ENCODE measurements at regions not wholly inside any gene's neighbourhood (a gene's known extent, or its start where the extent isn't known, plus 50 kb on each side); places are given as distances from the start of the nearest gene placed in this dataset.

DNA sequence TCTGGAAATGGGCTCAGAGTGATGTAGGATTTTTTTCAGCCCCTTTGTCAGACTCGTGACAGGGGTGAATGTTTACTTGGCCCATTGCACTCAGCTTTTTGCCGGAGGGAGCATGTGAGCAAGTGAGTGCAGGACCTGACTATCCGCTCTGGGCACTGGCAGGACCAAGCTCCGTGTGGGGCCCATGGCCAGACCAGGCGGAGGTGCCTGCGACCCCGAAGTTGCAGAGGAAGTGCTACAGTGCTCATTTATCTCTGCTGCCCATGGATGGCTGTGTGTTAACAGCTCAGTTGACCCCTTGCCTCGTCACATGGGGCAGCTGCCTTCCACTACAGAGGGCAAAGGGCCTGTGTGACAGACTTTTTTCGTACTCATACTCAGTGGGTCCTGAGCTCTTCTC, 744.3 kb downstream of the IRX1 start:
- no peaks in the 10 kb centered on the region for H3K9me3 ChIP-seq (ENCODE audit: insufficient read depth, low read depth, low read length)
- FAIRE-seq (no peak), DNase-seq (ENCODE audit: low read depth) (no peak)
- H3K4me1 ChIP-seq (ENCODE audit: insufficient read depth, low read length), result no peaks in the 10 kb centered on the region
- no peak overlapping the region for H3K4me2 ChIP-seq (ENCODE audit: low read length)
- no peaks in the 10 kb centered on the region for H3K27me3 ChIP-seq (ENCODE audit: insufficient read depth, low read length)
- Mint-ChIP-seq H3K36me3 (ENCODE audit: low read depth, unreplicated experiment) (peaks cover 2% of the 10 kb centered on the region), H3K4me1 (ENCODE audit: low read depth, unreplicated experiment) (no peaks in the 10 kb centered on the region), H3K9me3 (ENCODE audit: unreplicated experiment) (peaks cover 2% of the 10 kb centered on the region), H3K27ac (ENCODE audit: unreplicated experiment) (no peak overlapping the region), H3K4me3 (ENCODE audit: unreplicated experiment) (no peak overlapping the region), H3K27me3 (ENCODE audit: low read depth, unreplicated experiment) (peaks cover 9% of the 10 kb centered on the region)
- H3K79me2 ChIP-seq (ENCODE audit: insufficient read depth, low read length), result no peaks in the 10 kb centered on the region
- H3K36me3 ChIP-seq (ENCODE audit: insufficient read depth, low read length), result no peaks in the 10 kb centered on the region
- no peak overlapping the region for H3K9ac ChIP-seq (ENCODE audit: low read length)
- H3K27ac ChIP-seq (ENCODE audit: low read depth, low read length), result no peak overlapping the region
- H3K4me3 ChIP-seq (ENCODE audit: insufficient read depth, low read depth, low read length), result no peak overlapping the region
- no peak for TF ChIP-seq EZH2 (IDR thresholded peaks at IDR 0.05; ENCODE audit: insufficient read depth, low read length)
- TF ChIP-seq, protein P1, sequence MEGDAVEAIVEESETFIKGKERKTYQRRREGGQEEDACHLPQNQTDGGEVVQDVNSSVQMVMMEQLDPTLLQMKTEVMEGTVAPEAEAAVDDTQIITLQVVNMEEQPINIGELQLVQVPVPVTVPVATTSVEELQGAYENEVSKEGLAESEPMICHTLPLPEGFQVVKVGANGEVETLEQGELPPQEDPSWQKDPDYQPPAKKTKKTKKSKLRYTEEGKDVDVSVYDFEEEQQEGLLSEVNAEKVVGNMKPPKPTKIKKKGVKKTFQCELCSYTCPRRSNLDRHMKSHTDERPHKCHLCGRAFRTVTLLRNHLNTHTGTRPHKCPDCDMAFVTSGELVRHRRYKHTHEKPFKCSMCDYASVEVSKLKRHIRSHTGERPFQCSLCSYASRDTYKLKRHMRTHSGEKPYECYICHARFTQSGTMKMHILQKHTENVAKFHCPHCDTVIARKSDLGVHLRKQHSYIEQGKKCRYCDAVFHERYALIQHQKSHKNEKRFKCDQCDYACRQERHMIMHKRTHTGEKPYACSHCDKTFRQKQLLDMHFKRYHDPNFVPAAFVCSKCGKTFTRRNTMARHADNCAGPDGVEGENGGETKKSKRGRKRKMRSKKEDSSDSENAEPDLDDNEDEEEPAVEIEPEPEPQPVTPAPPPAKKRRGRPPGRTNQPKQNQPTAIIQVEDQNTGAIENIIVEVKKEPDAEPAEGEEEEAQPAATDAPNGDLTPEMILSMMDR (IDR thresholded peaks at IDR 0.05; ENCODE audit: insufficient read depth, low read depth, low read length), result no peak
- H4K20me1 ChIP-seq (ENCODE audit: insufficient read depth, low read length), result no peaks in the 10 kb centered on the region
- no peak overlapping the region for H2AFZ ChIP-seq (ENCODE audit: low read depth, low read length)

DNA sequence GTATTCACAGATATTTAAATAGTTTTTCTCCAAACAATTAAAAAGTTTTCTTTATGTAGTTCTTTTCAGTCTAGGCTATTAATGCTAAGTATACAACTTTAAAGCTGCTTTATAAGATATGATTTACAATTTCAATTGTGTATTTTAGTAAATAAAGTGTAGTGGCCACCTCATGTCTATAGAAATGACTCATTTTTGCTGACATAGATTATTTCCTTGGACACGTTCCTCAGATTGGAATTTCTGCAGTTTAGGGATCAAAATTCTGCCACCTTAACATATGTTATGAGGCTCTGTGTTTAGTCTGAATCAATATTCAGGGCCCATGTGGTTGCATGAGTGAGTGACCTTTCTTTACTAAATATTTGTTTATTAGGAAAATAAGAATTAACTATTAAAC, 750.2 kb downstream of the IRX1 start:
- no peak overlapping the region for H3K27ac Mint-ChIP-seq (ENCODE audit: unreplicated experiment)
- Histone ChIP-seq H3K27me3 (ENCODE audit: insufficient read depth, low read length) (no peaks in the 10 kb centered on the region), H4K20me1 (ENCODE audit: insufficient read depth, low read length) (no peaks in the 10 kb centered on the region), H2AFZ (ENCODE audit: low read depth, low read length) (no peak overlapping the region), H3K4me1 (ENCODE audit: insufficient read depth, low read length) (no peaks in the 10 kb centered on the region), H3K9me3 (ENCODE audit: insufficient read depth, low read depth, low read length) (no peaks in the 10 kb centered on the region), H3K9ac (ENCODE audit: low read length) (no peak overlapping the region), H3K27ac (ENCODE audit: low read depth, low read length) (no peak overlapping the region), H3K4me2 (ENCODE audit: low read length) (no peak overlapping the region), H3K36me3 (ENCODE audit: insufficient read depth, low read length) (no peaks in the 10 kb centered on the region), H3K4me3 (ENCODE audit: insufficient read depth, low read depth, low read length) (no peak overlapping the region), H3K79me2 (ENCODE audit: insufficient read depth, low read length) (no peaks in the 10 kb centered on the region)
- peaks cover 4% of the 10 kb centered on the region for H3K9me3 Mint-ChIP-seq (ENCODE audit: unreplicated experiment)
- no peak overlapping the region for H3K4me3 Mint-ChIP-seq (ENCODE audit: unreplicated experiment)
- peaks cover 4% of the 10 kb centered on the region for H3K27me3 Mint-ChIP-seq (ENCODE audit: low read depth, unreplicated experiment)
- H3K4me1 Mint-ChIP-seq (ENCODE audit: low read depth, unreplicated experiment), result peaks cover 7% of the 10 kb centered on the region
- TF ChIP-seq, protein P1 (IDR thresholded peaks at IDR 0.05; ENCODE audit: insufficient read depth, low read depth, low read length), result no peak
- no peak for TF ChIP-seq EZH2 (IDR thresholded peaks at IDR 0.05; ENCODE audit: insufficient read depth, low read length)
- DNase-seq (ENCODE audit: low read depth) (no peak), FAIRE-seq (no peak)
- H3K36me3 Mint-ChIP-seq (ENCODE audit: low read depth, unreplicated experiment), result no peaks in the 10 kb centered on the region

DNA sequence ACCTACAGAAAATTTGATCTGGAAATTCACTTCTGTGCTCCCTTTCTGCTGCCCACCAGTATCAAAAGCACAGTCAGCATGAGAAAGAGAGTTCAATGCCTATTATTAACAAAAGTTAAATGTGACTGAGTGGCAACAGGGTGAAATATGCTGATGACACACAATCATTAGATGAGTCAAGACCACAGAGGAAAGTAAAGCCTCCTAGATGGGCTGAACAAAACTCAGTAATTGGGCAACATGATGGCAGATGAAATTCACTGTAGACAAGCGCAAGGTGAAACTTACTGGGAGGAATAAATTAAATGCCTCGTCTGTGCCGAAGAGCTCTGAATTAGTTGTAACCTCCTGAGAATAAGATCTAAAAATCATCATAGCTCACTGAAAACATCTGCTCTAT, 752.8 kb downstream of the IRX1 start:
- H3K4me1 Mint-ChIP-seq (ENCODE audit: low read depth, unreplicated experiment), result peaks cover 7% of the 10 kb centered on the region
- Histone ChIP-seq H3K27ac (ENCODE audit: low read depth, low read length) (no peak overlapping the region), H3K4me1 (ENCODE audit: insufficient read depth, low read length) (no peaks in the 10 kb centered on the region), H3K79me2 (ENCODE audit: insufficient read depth, low read length) (no peaks in the 10 kb centered on the region), H3K4me2 (ENCODE audit: low read length) (no peak overlapping the region), H3K4me3 (ENCODE audit: insufficient read depth, low read depth, low read length) (no peak overlapping the region), H2AFZ (ENCODE audit: low read depth, low read length) (no peak overlapping the region), H4K20me1 (ENCODE audit: insufficient read depth, low read length) (no peaks in the 10 kb centered on the region), H3K9ac (ENCODE audit: low read length) (no peak overlapping the region), H3K9me3 (ENCODE audit: insufficient read depth, low read depth, low read length) (no peaks in the 10 kb centered on the region), H3K27me3 (ENCODE audit: insufficient read depth, low read length) (no peaks in the 10 kb centered on the region), H3K36me3 (ENCODE audit: insufficient read depth, low read length) (no peaks in the 10 kb centered on the region)
- no peak overlapping the region for H3K27ac Mint-ChIP-seq (ENCODE audit: unreplicated experiment)
- H3K9me3 Mint-ChIP-seq (ENCODE audit: unreplicated experiment), result peaks cover 2% of the 10 kb centered on the region
- TF ChIP-seq, protein P1 (IDR thresholded peaks at IDR 0.05; ENCODE audit: insufficient read depth, low read depth, low read length), result no peak
- TF ChIP-seq EZH2 (IDR thresholded peaks at IDR 0.05; ENCODE audit: insufficient read depth, low read length), result no peak
- FAIRE-seq, result no peak
- no peak overlapping the region for H3K4me3 Mint-ChIP-seq (ENCODE audit: unreplicated experiment)
- peaks cover under 1% of the 10 kb centered on the region for H3K27me3 Mint-ChIP-seq (ENCODE audit: low read depth, unreplicated experiment)
- no peak for DNase-seq (ENCODE audit: low read depth)
- no peaks in the 10 kb centered on the region for H3K36me3 Mint-ChIP-seq (ENCODE audit: low read depth, unreplicated experiment)
